Fibroblast of pulmonary artery (primary cell): ENCODE measurements at regions not wholly inside any gene's neighbourhood (a gene's known extent, or its start where the extent isn't known, plus 50 kb on each side); places are given as distances from the start of the nearest gene placed in this dataset.

Experiments used
- DNase-seq: peaks from one replicate; pipeline ENCODE4 v3.0.0-alpha.2; 2010; ENCODE audit warnings: low read depth
- H3K4me3 ChIP-seq: replicated peaks from 2 replicates; pipeline ENCODE4 v1.5.1; 2011; ENCODE audit warnings: low read depth, mild to moderate bottlenecking, control low read depth, low read length, moderate library complexity
- TF ChIP-seq, protein P1 (sequence below): IDR thresholded peaks from 2 replicates; pipeline ENCODE4 v1.5.1; 2011; ENCODE audit warnings: mild to moderate bottlenecking, control low read depth, low read length, inconsistent platforms; ENCODE audit errors: missing control alignments

DNA sequence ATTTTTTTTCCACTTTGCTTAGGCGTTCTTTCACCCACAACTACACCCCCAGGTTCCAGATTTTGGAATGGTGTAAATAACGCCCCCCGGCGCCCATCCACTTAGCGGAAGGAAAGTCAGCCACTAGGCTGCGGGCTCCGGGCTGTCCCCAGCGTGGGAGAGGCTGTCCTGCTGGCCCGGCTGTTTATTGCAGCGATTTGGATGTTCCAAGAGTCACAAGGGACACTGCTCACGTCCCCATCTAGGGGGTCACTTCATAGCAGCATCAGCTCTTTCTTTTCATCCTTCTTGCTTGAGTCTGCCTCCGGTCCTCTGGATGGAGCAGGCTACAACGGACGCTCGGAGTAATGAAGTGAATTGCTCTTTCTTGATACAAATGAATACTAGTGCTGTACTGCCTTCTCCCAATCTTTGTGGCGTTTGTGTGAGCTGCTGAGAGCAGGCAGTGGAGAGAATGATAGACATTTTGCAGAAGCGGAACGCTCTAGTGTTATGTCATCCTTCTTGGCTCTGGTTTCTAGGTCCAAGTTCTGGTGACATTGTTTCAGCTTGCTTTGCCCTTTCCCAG, 50.7 kb upstream of the PAIP2B start:
- peak overlapping the region; percentile 61 for H3K4me3 ChIP-seq
- TF ChIP-seq, protein P1, sequence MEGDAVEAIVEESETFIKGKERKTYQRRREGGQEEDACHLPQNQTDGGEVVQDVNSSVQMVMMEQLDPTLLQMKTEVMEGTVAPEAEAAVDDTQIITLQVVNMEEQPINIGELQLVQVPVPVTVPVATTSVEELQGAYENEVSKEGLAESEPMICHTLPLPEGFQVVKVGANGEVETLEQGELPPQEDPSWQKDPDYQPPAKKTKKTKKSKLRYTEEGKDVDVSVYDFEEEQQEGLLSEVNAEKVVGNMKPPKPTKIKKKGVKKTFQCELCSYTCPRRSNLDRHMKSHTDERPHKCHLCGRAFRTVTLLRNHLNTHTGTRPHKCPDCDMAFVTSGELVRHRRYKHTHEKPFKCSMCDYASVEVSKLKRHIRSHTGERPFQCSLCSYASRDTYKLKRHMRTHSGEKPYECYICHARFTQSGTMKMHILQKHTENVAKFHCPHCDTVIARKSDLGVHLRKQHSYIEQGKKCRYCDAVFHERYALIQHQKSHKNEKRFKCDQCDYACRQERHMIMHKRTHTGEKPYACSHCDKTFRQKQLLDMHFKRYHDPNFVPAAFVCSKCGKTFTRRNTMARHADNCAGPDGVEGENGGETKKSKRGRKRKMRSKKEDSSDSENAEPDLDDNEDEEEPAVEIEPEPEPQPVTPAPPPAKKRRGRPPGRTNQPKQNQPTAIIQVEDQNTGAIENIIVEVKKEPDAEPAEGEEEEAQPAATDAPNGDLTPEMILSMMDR = peak; percentile 12
- DNase-seq = peak; percentile 21

DNA sequence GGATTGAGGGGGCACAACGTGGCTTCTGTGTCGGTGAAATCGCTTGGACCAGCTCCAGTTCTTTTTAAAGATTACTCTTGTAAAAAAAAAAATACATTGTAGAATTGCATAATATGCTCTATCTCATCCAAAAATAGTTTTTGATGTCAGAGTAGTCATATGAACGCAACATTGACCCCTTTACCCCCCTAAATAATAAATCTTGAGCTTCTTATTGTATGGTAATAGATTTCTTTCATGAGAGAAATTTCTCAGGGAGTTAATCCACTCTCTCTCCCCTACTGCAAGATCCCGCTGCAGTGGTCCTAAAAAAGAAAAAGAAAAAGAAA, 50.2 kb upstream of the PAIP2B start:
- DNase-seq = no peak
- peak overlapping the region; percentile 61 for H3K4me3 ChIP-seq
- TF ChIP-seq, protein P1 = no peak

DNA sequence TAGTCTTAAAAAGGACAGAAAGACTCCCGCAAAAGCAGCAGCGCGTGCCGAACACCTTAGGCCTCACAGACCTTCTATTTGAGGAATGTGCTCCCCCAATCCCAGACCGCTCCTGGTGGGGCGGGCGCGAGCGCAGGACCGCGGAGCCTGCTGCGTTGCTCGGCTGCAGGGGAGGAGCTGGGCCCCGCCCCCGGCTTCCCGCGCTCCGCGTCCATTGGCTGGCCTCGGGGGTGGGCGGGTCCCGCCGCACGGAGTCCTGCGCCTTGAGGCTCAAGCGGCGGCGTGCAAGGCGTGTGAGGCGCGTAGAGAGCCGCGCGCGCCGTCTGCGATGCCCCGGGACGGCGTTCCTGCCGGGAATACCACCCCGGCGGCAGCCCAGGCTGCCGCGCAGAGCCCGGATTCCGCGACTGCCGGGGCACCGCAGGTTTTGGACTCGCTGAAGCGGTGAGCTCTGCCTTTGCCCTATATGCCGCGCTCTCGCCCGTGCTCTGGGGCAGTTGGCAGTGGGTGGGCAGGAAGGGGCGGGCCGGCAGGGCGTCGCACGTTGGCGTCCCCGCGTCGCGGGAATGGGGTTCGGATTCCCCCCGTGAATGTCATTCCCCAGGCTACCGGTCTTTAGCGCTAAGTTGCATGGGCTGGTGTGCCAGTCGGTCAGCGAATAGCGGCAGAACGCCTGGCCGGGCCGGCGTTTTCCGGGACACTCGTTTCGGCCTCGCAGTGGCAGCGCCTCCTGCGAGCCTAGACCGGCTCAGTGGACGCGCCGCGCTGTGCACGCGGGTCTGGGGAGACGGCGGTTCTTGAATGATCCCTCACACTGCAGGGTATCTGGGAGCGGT, 49.6 kb upstream of the PAIP2B start:
- peak overlapping the region; percentile 61 for H3K4me3 ChIP-seq
- peak; percentile 79 for DNase-seq
- TF ChIP-seq, protein P1 = no peak
